ENCODE measurements at regions not wholly inside any gene's neighbourhood (a gene's known extent, or its start where the extent isn't known, plus 50 kb on each side); places are given as distances from the start of the nearest gene placed in this dataset.

DNA sequence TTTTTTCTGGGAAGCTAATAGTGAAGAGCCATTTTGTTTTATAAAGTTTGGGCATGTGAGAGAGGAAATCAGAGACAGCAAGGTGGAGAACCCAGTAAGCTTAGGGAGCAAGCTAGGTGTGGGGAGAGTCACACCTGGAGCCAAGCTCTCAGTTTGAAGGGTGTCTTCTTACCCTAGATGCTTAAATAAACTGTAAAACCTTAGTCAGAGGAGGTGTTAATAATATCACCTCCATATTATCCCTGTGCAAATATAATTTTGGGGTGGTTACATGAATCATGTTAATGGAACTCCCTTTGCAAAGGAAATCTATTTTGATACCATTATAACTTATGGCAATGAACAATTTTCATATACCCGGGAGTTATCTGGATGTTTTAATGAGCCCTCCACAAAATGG, 246.2 kb upstream of the PLET1 start:
- no peaks in the 10 kb centered on the region for H3K4me1 ChIP-seq (ENCODE audit: control insufficient read depth in 1 of 2, low read depth in 2 of 2)
- no peaks in the 10 kb centered on the region for H3K9me3 ChIP-seq
- H3K4me3 ChIP-seq, result no peak overlapping the region
- TF ChIP-seq, protein P1, sequence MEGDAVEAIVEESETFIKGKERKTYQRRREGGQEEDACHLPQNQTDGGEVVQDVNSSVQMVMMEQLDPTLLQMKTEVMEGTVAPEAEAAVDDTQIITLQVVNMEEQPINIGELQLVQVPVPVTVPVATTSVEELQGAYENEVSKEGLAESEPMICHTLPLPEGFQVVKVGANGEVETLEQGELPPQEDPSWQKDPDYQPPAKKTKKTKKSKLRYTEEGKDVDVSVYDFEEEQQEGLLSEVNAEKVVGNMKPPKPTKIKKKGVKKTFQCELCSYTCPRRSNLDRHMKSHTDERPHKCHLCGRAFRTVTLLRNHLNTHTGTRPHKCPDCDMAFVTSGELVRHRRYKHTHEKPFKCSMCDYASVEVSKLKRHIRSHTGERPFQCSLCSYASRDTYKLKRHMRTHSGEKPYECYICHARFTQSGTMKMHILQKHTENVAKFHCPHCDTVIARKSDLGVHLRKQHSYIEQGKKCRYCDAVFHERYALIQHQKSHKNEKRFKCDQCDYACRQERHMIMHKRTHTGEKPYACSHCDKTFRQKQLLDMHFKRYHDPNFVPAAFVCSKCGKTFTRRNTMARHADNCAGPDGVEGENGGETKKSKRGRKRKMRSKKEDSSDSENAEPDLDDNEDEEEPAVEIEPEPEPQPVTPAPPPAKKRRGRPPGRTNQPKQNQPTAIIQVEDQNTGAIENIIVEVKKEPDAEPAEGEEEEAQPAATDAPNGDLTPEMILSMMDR (IDR thresholded peaks at IDR 0.05), result no peak
- H3K27ac ChIP-seq, result no peak overlapping the region
- DNase-seq (ENCODE audit: low spot score) (no peak), ATAC-seq (ENCODE audit: insufficient number of reproducible peaks, low FRiP score, low read depth) (no peak)
- no peaks in the 10 kb centered on the region for H3K27me3 ChIP-seq (replicated peaks; ENCODE audit: insufficient read depth)
- H3K36me3 ChIP-seq, result no peaks in the 10 kb centered on the region

DNA sequence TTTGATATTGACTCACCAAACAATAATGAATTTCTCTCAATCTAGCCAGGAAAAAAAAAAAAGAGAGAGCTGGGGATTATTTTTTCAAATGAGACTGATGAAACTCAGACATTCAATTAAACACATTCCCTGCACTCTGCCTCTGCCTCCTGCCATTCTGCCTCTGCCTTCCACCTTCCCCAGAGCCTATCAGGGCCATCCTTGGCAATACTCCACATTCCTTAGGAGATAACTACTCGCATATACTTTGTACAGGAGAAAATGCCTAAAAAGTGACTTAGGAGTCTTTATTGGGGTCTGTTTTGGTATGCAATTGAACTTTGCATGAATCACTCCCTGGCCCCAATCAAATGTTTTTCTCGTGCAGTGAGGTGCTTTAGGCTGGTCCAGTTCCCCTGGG, 246.6 kb upstream of the PLET1 start:
- Histone ChIP-seq H3K9me3 (no peaks in the 10 kb centered on the region), H3K36me3 (no peaks in the 10 kb centered on the region), H3K27ac (no peak overlapping the region), H3K4me3 (no peak overlapping the region), H3K27me3 (replicated peaks; ENCODE audit: insufficient read depth) (no peaks in the 10 kb centered on the region), H3K4me1 (ENCODE audit: control insufficient read depth in 1 of 2, low read depth in 2 of 2) (no peaks in the 10 kb centered on the region)
- TF ChIP-seq, protein P1 (IDR thresholded peaks at IDR 0.05), result no peak
- ATAC-seq (ENCODE audit: insufficient number of reproducible peaks, low FRiP score, low read depth) (no peak), DNase-seq (ENCODE audit: low spot score) (no peak)

DNA sequence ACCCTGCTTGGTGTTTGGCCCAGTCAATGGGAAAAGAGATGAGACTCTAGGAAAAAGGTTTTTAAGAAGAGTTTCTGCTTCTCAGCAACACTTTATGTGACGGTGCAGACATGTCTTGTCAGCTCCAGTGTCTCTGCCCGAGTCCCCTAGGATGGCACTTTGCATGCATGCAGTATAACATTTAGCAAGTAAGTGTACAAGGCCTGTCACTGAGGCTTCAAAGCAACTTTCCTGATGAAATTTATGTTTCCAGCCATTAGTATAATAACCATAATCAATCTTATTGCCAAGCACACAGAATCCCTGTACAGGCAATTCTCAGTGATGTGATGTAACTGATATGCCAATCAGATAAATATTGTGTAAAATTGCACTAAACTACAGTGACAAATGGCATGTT, 248.1 kb upstream of the PLET1 start:
- no peak overlapping the region for H3K27ac ChIP-seq
- no peaks in the 10 kb centered on the region for H3K27me3 ChIP-seq (replicated peaks; ENCODE audit: insufficient read depth)
- no peak overlapping the region for H3K4me3 ChIP-seq
- H3K36me3 ChIP-seq, result no peaks in the 10 kb centered on the region
- TF ChIP-seq, protein P1 (IDR thresholded peaks at IDR 0.05), result no peak
- DNase-seq (ENCODE audit: low spot score) (no peak), ATAC-seq (ENCODE audit: insufficient number of reproducible peaks, low FRiP score, low read depth) (no peak)
- H3K9me3 ChIP-seq, result no peaks in the 10 kb centered on the region
- no peaks in the 10 kb centered on the region for H3K4me1 ChIP-seq (ENCODE audit: control insufficient read depth in 1 of 2, low read depth in 2 of 2)

DNA sequence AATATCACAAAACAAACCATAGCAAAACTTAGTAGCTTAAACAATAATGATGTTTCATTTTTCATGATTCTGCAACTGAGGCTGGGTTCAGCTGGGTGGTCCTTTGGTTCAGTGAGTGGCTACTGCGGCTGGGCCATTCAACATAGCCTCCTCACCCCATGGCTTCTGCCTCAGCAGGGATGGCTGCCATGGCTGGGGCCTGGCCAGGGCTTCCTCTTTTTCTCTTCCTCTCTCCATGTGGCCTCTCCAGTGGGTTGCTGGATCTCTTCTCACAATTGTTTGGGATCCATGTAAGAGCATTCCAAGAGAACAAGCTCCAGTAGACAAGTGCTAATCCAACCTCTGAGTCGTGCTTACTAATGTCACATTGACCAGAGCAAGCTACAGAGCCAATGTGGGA, 248.6 kb upstream of the PLET1 start:
- ATAC-seq (ENCODE audit: insufficient number of reproducible peaks, low FRiP score, low read depth) (no peak), DNase-seq (ENCODE audit: low spot score) (no peak)
- TF ChIP-seq, protein P1 (IDR thresholded peaks at IDR 0.05), result no peak
- H3K27ac ChIP-seq, result no peak overlapping the region
- no peaks in the 10 kb centered on the region for H3K9me3 ChIP-seq
- H3K27me3 ChIP-seq (replicated peaks; ENCODE audit: insufficient read depth), result no peaks in the 10 kb centered on the region
- no peaks in the 10 kb centered on the region for H3K4me1 ChIP-seq (ENCODE audit: control insufficient read depth in 1 of 2, low read depth in 2 of 2)
- H3K4me3 ChIP-seq, result no peak overlapping the region
- H3K36me3 ChIP-seq, result no peaks in the 10 kb centered on the region

DNA sequence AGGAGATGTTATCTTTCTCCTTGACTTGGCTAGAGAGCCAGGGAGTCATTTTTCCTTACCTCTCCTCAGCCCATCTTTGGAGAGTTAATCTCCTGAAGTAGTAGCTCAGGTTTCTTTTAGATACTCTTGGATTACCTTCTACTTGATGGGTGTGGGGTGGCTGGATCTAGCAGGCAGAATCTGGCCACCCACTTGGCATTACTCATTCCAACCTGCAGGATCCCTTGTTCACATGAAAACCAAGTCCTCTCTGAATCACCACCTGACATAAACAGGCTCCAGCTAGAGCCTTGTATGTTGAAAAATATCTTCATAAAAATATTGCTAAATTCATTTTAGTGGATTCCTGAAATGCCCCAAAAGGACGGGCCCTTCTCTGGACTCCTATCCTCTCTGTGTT, 250.6 kb upstream of the PLET1 start:
- H3K4me1 ChIP-seq (ENCODE audit: control insufficient read depth in 1 of 2, low read depth in 2 of 2), result no peaks in the 10 kb centered on the region
- H3K36me3 ChIP-seq, result no peaks in the 10 kb centered on the region
- no peak for ATAC-seq (ENCODE audit: insufficient number of reproducible peaks, low FRiP score, low read depth)
- no peaks in the 10 kb centered on the region for H3K27me3 ChIP-seq (replicated peaks; ENCODE audit: insufficient read depth)
- H3K9me3 ChIP-seq, result no peaks in the 10 kb centered on the region
- no peak overlapping the region for H3K27ac ChIP-seq
- TF ChIP-seq, protein P1 (IDR thresholded peaks at IDR 0.05), result no peak
- DNase-seq (ENCODE audit: low spot score), result no peak
- no peak overlapping the region for H3K4me3 ChIP-seq
